Uterus (tissue), 2 donors: ENCODE measurements at regions not wholly inside any gene's neighbourhood (a gene's known extent, or its start where the extent isn't known, plus 50 kb on each side); places are given as distances from the start of the nearest gene placed in this dataset.

Experiments
- POLR2A ChIP-seq, 2 donors: fragments of 450-650 bp; IDR thresholded peaks; one replicate each; pipeline ENCODE4 v1.6.1; 2016; ENCODE audit warnings: antibody characterized with exemption in 2 of 2, mild to moderate bottlenecking in 1 of 2, moderate library complexity in 1 of 2
- TF ChIP-seq, protein P1 (sequence below), 4 experiments: fragments of 200-600 bp in 2 of 4; fragments of 450-650 bp in 2 of 4; sonication (generic) in 2 of 4; IDR thresholded peaks; one replicate each; pipeline ENCODE4 v1.5.1; 2016 to 2019; ENCODE audit warnings: antibody characterized with exemption in 4 of 4, mild to moderate bottlenecking in 2 of 4, moderate library complexity in 1 of 4

GRCh38 chr11:92819830-92820229, 149.6 kb upstream of the MTNR1B start:
- TF ChIP-seq, protein P1, sequence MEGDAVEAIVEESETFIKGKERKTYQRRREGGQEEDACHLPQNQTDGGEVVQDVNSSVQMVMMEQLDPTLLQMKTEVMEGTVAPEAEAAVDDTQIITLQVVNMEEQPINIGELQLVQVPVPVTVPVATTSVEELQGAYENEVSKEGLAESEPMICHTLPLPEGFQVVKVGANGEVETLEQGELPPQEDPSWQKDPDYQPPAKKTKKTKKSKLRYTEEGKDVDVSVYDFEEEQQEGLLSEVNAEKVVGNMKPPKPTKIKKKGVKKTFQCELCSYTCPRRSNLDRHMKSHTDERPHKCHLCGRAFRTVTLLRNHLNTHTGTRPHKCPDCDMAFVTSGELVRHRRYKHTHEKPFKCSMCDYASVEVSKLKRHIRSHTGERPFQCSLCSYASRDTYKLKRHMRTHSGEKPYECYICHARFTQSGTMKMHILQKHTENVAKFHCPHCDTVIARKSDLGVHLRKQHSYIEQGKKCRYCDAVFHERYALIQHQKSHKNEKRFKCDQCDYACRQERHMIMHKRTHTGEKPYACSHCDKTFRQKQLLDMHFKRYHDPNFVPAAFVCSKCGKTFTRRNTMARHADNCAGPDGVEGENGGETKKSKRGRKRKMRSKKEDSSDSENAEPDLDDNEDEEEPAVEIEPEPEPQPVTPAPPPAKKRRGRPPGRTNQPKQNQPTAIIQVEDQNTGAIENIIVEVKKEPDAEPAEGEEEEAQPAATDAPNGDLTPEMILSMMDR (IDR thresholded peaks at IDR 0.05): no peak
- no peak for TF ChIP-seq POLR2A (IDR thresholded peaks at IDR 0.05)
